HL-60 (cell line): ENCODE measurements at regions not wholly inside any gene's neighbourhood (a gene's known extent, or its start where the extent isn't known, plus 50 kb on each side); places are given as distances from the start of the nearest gene placed in this dataset.

Experiments
- POLR2AphosphoS5 ChIP-seq: IDR thresholded peaks from 2 replicates; pipeline ENCODE4 v1.6.1; 2012; ENCODE audit warnings: low read depth
- TF ChIP-seq, protein P1 (sequence below): IDR thresholded peaks from one replicate; pipeline ENCODE4 v1.5.1; 2011; ENCODE audit warnings: low read length, control low read depth, inconsistent platforms; ENCODE audit not compliant: insufficient read depth
- TF ChIP-seq, protein P2 (sequence below): IDR thresholded peaks from 2 replicates; pipeline ENCODE4 v1.6.1; 2012; ENCODE audit warnings: low read depth; ENCODE audit not compliant: insufficient replicate concordance

DNA sequence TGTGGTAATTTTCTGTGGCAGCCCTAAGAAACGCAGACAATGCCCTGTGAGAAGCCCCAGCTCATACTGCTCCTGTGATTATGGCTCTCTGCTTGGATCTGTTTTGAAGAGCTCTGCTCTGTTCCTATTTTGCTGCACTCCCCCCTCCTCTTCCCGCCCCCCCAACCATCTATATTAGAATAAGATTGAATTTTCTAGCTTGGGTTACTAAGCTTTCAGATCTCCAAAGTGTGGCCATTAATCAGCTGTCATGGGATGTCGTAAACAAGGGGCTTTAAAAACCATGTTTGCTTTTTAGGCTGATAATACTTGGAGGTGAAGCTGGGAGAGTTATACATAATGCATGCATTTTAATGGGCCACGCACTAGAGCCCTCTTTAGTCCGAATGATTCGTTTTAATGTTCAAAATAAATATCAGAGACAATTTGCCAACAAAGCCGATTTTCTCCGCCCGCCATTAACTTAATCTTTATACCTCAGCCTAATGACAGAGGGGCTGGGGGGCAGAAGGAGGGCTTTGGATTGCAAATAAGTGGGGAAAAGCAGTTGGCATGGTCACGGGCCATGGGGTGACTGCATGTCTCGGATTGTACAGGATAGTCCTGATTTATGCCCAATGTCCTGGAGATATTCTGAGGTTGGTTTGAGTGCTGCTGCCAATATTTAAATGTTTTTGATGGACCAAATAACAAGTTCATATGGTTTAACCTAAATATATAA, 165.5 kb downstream of the RPS24 start:
- TF ChIP-seq, protein P1, sequence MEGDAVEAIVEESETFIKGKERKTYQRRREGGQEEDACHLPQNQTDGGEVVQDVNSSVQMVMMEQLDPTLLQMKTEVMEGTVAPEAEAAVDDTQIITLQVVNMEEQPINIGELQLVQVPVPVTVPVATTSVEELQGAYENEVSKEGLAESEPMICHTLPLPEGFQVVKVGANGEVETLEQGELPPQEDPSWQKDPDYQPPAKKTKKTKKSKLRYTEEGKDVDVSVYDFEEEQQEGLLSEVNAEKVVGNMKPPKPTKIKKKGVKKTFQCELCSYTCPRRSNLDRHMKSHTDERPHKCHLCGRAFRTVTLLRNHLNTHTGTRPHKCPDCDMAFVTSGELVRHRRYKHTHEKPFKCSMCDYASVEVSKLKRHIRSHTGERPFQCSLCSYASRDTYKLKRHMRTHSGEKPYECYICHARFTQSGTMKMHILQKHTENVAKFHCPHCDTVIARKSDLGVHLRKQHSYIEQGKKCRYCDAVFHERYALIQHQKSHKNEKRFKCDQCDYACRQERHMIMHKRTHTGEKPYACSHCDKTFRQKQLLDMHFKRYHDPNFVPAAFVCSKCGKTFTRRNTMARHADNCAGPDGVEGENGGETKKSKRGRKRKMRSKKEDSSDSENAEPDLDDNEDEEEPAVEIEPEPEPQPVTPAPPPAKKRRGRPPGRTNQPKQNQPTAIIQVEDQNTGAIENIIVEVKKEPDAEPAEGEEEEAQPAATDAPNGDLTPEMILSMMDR, result no peak
- TF ChIP-seq POLR2AphosphoS5, result no peak
- TF ChIP-seq, protein P2, sequence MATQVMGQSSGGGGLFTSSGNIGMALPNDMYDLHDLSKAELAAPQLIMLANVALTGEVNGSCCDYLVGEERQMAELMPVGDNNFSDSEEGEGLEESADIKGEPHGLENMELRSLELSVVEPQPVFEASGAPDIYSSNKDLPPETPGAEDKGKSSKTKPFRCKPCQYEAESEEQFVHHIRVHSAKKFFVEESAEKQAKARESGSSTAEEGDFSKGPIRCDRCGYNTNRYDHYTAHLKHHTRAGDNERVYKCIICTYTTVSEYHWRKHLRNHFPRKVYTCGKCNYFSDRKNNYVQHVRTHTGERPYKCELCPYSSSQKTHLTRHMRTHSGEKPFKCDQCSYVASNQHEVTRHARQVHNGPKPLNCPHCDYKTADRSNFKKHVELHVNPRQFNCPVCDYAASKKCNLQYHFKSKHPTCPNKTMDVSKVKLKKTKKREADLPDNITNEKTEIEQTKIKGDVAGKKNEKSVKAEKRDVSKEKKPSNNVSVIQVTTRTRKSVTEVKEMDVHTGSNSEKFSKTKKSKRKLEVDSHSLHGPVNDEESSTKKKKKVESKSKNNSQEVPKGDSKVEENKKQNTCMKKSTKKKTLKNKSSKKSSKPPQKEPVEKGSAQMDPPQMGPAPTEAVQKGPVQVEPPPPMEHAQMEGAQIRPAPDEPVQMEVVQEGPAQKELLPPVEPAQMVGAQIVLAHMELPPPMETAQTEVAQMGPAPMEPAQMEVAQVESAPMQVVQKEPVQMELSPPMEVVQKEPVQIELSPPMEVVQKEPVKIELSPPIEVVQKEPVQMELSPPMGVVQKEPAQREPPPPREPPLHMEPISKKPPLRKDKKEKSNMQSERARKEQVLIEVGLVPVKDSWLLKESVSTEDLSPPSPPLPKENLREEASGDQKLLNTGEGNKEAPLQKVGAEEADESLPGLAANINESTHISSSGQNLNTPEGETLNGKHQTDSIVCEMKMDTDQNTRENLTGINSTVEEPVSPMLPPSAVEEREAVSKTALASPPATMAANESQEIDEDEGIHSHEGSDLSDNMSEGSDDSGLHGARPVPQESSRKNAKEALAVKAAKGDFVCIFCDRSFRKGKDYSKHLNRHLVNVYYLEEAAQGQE, result no peak
